GM12878 (cell line): ENCODE measurements at regions not wholly inside any gene's neighbourhood (a gene's known extent, or its start where the extent isn't known, plus 50 kb on each side); places are given as distances from the start of the nearest gene placed in this dataset.

Source experiments
- ATF2 ChIP-seq: IDR thresholded peaks from 2 replicates; pipeline ENCODE4 v1.6.1; 2012; ENCODE audit warnings: low read length, inconsistent platforms
- MAX ChIP-seq: IDR thresholded peaks from 2 replicates; pipeline ENCODE4 v1.6.1; 2012; ENCODE audit warnings: low read depth, low read length, improper control_type of control experiment
- POLR2A ChIP-seq: IDR thresholded peaks from 2 replicates; pipeline ENCODE4 v1.6.1; 2011; ENCODE audit warnings: low read depth, mild to moderate bottlenecking, low read length
- STAT3 ChIP-seq: IDR thresholded peaks from 2 replicates; pipeline ENCODE4 v1.6.1; 2011; ENCODE audit warnings: low read depth, low read length, improper control_type of control experiment
- SUZ12 ChIP-seq: fragments of 200-600 bp; sonication (generic); IDR thresholded peaks from one replicate; pipeline ENCODE4 v1.6.1; 2018; ENCODE audit warnings: antibody characterized with exemption, mild to moderate bottlenecking; ENCODE audit not compliant: unreplicated experiment
- TCF3 ChIP-seq: IDR thresholded peaks from 2 replicates; pipeline ENCODE4 v1.6.1; 2012; ENCODE audit warnings: low read depth, mild to moderate bottlenecking, low read length, borderline replicate concordance; ENCODE audit not compliant: insufficient read depth

DNA sequence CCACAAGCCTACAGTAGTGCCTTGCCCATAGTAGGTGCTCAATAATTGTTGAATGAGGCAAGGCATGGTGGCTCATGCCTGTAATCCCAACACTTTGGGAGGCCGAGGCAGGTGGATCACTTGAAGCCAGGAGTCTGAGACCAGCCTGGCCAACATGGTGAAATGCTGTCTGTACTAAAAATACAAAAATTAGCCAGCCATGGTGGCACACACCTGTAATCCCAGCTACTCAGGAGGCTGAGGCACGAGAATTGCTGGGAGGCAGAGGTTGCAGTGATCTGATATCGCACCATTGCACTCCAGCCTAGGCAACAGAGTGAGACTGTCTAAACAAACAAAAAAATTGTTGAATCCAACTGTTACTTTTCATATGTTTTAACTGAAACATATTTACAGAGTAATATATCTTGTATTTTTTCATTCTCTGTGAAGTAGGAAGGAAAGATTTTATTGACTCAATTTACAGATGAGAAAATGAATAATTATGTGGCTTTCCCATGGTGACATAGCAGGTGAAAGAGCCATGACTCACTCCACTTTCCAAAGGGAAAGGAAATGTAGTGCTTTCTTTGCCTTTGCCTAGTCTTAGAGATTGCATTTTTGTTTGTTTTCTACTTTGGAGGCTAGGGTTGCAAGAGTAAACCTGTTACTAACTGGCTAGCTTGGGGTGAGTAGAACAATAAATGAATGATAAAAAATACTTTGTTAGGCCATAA lies 95.4 kb upstream of the SLC38A4 start:
- TF ChIP-seq TCF3 (no peak), SUZ12 (no peak), MAX (no peak), STAT3 (no peak), POLR2A (no peak), ATF2 (no peak)
